ENCODE measurements at regions not wholly inside any gene's neighbourhood (a gene's known extent, or its start where the extent isn't known, plus 50 kb on each side); places are given as distances from the start of the nearest gene placed in this dataset.
"Not testable (repeated sequence)": the region's sequence is repeated elsewhere in the genome, so short reads cannot be mapped to it uniquely, and the experiment has no call there.

DNA sequence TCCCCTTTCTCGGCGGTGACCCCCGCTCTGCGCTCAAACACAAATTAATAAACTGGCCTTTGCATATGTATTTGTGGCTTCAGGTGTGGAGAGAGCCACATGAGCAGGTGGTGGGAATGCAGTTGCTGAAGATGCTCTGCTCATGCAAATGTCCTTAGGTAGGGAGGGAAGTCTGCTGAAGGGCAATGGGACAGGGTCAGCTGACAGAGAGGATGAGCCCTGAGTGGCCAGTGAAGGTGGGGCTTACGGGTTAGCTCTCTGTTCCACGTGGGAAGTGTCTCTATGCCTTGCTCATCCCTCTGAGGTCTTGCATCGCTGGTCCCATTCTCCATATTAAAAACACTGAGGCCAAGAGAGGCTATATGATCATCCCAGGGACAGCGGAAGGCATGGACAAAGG is 74.2 kb upstream of the CCL1 start:
- H3K9ac ChIP-seq (ENCODE audit: low read length) = no peak overlapping the region
- H3K4me1 ChIP-seq (ENCODE audit: control insufficient read depth, low read depth, low read length) = no peaks in the 10 kb centered on the region
- no peaks in the 10 kb centered on the region for H3K36me3 ChIP-seq (ENCODE audit: control insufficient read depth, low read depth, low read length)
- H3K27ac ChIP-seq (ENCODE audit: low read length) = no peak overlapping the region
- no peaks in the 10 kb centered on the region for H3K9me3 ChIP-seq (ENCODE audit: control insufficient read depth, low read depth, low read length)
- no peak overlapping the region for H3K4me3 ChIP-seq (ENCODE audit: low read length)
- no peaks in the 10 kb centered on the region for H3K27me3 ChIP-seq (ENCODE audit: control insufficient read depth, insufficient read depth, low read length)

- Histone ChIP-seq H3K4me3 (ENCODE audit: low read length) (no peak overlapping the region), H3K9ac (ENCODE audit: low read length) (no peak overlapping the region), H3K9me3 (ENCODE audit: control insufficient read depth, low read depth, low read length) (no peaks in the 10 kb centered on the region), H3K27me3 (ENCODE audit: control insufficient read depth, insufficient read depth, low read length) (no peaks in the 10 kb centered on the region), H3K27ac (ENCODE audit: low read length) (no peak overlapping the region), H3K36me3 (ENCODE audit: control insufficient read depth, low read depth, low read length) (no peaks in the 10 kb centered on the region), H3K4me1 (ENCODE audit: control insufficient read depth, low read depth, low read length) (no peaks in the 10 kb centered on the region)
Measured at GRCh38 chr17:34436607-34437006, 73.6 kb upstream of the CCL1 start.

DNA sequence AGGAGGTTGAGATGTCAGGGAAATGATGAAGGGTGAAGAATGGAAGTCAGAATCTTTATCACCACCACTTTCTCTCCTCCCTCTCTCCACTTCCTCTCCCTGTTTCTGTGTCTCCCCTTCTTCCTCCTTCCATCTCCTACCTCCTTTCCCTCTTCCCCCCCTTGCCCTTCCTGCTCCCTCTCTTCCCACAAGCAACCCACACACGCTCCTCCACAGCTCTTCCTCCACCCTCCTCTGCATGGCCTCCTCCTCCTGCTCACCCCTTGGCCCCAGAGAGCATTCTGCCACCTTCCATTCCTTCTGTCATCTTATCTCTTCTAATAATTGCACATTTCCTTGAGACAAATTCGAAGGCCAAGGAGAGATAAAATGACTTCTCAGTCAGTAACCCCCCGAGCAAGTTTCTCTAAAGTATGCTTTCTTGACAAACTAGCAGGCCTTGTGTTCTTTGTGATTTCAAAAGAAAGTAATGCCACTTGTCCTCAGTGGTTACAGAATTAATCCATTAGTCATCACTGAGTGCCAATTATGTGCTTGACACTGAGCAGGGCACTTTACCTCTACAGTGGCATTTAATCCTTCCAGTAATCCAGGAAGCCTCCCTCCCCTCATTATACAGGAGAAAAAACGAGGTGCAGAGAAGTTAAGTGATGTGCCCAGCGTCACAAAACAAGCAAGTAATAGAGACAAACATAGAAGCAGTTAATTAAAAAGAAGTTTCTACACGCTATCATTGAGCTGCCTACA is 72.3 kb upstream of the CCL1 start:
- no peak overlapping the region for H3K9ac ChIP-seq (ENCODE audit: low read length)
- H3K27ac ChIP-seq (ENCODE audit: low read length) = no peak overlapping the region
- H3K9me3 ChIP-seq (ENCODE audit: control insufficient read depth, low read depth, low read length) = no peaks in the 10 kb centered on the region
- H3K4me1 ChIP-seq (ENCODE audit: control insufficient read depth, low read depth, low read length) = no peaks in the 10 kb centered on the region
- H3K4me3 ChIP-seq (ENCODE audit: low read length) = no peak overlapping the region
- H3K27me3 ChIP-seq (ENCODE audit: control insufficient read depth, insufficient read depth, low read length) = no peaks in the 10 kb centered on the region
- no peaks in the 10 kb centered on the region for H3K36me3 ChIP-seq (ENCODE audit: control insufficient read depth, low read depth, low read length)

DNA sequence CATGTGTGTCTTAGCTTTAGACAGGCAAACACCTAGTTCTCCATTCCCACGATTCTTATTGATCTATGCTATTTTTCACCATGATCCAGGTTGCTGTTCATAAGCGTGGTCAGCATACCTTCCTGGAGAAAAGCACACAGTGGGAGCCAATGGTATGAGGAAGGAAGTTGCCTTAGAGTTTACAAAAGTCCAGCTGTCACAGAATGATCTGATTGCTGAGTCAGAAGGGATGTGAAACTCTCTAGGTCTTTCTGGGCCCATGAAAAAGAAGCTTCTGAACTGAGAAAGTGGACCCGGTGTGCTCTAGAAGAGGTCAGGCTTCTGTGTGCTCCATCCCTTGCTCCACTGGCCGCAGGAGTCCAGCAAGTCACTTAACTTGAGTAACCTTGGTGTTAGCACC is 71.0 kb upstream of the CCL1 start:
- no peaks in the 10 kb centered on the region for H3K9me3 ChIP-seq (ENCODE audit: control insufficient read depth, low read depth, low read length)
- no peak overlapping the region for H3K27ac ChIP-seq (ENCODE audit: low read length)
- H3K4me3 ChIP-seq (ENCODE audit: low read length) = no peak overlapping the region
- no peaks in the 10 kb centered on the region for H3K27me3 ChIP-seq (ENCODE audit: control insufficient read depth, insufficient read depth, low read length)
- H3K4me1 ChIP-seq (ENCODE audit: control insufficient read depth, low read depth, low read length) = no peaks in the 10 kb centered on the region
- no peak overlapping the region for H3K9ac ChIP-seq (ENCODE audit: low read length)
- H3K36me3 ChIP-seq (ENCODE audit: control insufficient read depth, low read depth, low read length) = no peaks in the 10 kb centered on the region

DNA sequence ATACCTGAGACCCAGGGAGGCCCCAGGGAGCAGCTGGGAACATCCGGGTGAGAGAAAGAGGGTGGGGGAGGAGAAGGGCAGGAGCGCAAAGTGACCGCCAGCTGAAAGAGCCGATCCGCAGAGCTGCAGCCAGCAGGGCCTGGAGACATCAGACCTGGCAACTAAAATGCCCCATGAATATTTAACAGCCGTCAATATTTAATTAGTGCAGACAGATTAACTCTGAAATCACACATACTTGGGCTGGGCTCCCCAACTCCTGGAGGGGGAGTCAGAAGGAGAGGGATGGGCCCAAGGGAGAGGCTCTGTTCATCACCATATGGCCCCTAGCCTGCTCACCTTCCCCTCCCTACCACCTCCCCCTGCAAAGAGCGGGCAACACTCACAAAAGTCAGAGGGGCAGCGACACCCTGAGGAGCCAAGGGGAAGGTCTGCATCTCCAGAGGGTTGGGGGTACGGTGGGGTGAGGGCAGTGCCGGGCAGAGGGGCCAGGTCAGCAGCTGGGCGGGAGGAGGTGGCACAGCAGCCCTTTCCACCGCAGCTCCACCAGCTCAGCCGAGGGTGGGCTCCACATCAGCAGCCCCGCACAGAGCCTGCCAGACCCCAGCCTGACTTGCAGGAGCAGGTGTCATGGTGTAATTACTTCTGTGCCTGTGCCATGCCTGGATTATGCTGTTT is 61.9 kb upstream of the CCL1 start:
- no peaks in the 10 kb centered on the region for H3K9me3 ChIP-seq (ENCODE audit: control insufficient read depth, low read depth, low read length)
- peaks cover 9% of the 10 kb centered on the region for H3K4me1 ChIP-seq (ENCODE audit: control insufficient read depth, low read depth, low read length)
- H3K4me3 ChIP-seq (ENCODE audit: low read length) = peak overlapping the region; percentile 68
- H3K36me3 ChIP-seq (ENCODE audit: control insufficient read depth, low read depth, low read length) = no peaks in the 10 kb centered on the region
- H3K9ac ChIP-seq (ENCODE audit: low read length) = no peak overlapping the region
- no peak overlapping the region for H3K27ac ChIP-seq (ENCODE audit: low read length)
- peaks cover 23% of the 10 kb centered on the region for H3K27me3 ChIP-seq (ENCODE audit: control insufficient read depth, insufficient read depth, low read length)

DNA sequence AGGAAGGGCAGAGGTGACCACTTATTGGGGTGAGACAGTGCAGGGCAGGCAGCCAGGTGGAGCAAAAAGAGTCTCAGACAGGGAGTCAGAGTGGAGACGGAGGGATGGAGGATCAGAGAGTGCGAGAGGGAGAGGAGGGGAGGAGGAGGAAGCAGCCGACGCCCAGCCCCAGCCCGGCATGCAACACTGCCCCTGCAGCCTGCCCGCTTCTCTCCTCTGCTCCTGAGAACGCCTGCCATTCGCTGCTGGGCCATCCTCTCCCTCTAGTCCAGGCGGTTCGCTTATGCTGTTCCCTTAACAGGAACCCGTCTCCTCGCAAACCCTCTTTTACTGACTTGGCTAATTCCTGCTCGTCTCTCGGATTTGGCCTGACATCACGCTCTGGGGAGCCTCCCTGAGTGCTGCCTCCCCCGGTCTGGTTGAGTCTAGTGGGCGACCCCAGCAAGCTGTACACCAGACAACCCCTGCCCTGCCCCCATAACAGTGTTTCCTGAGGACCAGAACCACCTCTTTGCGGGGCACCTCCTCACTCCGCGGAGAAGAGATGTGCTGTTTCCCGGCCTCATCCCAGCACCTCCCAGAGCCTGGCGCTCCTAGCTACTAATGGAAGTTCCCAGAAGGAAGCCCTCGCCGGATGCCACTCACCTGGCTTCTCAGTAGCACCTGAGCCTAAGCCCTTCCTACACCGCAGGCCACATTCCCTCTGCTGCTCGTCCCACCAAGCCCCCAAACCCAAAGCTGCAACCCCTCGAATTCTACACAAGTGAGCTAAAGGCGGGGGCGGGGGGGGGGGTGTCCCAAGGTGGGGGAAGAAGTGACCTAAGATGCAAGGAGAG is 61.2 kb upstream of the CCL1 start:
- Histone ChIP-seq H3K4me3 (ENCODE audit: low read length) (peak overlapping the region; percentile 68), H3K27me3 (ENCODE audit: control insufficient read depth, insufficient read depth, low read length) (peaks cover 23% of the 10 kb centered on the region), H3K36me3 (ENCODE audit: control insufficient read depth, low read depth, low read length) (no peaks in the 10 kb centered on the region), H3K4me1 (ENCODE audit: control insufficient read depth, low read depth, low read length) (peaks cover 9% of the 10 kb centered on the region), H3K9ac (ENCODE audit: low read length) (no peak overlapping the region), H3K27ac (ENCODE audit: low read length) (no peak overlapping the region), H3K9me3 (ENCODE audit: control insufficient read depth, low read depth, low read length) (no peaks in the 10 kb centered on the region)

DNA sequence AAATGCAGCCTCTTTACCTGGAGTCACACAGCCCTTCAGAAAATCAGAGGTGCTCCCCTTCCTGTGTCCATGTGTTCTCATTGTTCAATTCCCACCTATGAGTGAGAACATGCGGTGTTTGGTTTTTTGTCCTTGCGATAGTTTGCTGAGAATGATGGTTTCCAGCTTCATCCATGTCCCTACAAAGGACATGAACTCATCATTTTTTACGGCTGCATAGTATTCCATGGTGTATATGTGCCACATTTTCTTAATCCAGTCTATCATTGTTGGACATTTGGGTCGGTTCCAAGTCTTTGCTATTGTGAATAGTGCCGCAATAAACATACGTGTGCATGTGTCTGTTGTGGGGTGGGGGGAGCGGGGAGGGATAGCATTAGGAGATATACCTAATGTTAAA is 60.3 kb upstream of the CCL1 start:
- H3K9ac ChIP-seq (ENCODE audit: low read length); H3K27ac ChIP-seq (ENCODE audit: low read length); H3K4me1 ChIP-seq (ENCODE audit: control insufficient read depth, low read depth, low read length); H3K36me3 ChIP-seq (ENCODE audit: control insufficient read depth, low read depth, low read length); H3K9me3 ChIP-seq (ENCODE audit: control insufficient read depth, low read depth, low read length); H3K4me3 ChIP-seq (ENCODE audit: low read length): not testable (repeated sequence)
- peaks cover 23% of the 10 kb centered on the region for H3K27me3 ChIP-seq (ENCODE audit: control insufficient read depth, insufficient read depth, low read length)

GRCh38 chr17:34420900-34421299 is 57.9 kb upstream of the CCL1 start:
- H3K9me3 ChIP-seq (ENCODE audit: control insufficient read depth, low read depth, low read length) = no peaks in the 10 kb centered on the region
- H3K9ac ChIP-seq (ENCODE audit: low read length) = no peak overlapping the region
- peaks cover 9% of the 10 kb centered on the region for H3K4me1 ChIP-seq (ENCODE audit: control insufficient read depth, low read depth, low read length)
- H3K27me3 ChIP-seq (ENCODE audit: control insufficient read depth, insufficient read depth, low read length) = peaks cover 21% of the 10 kb centered on the region
- no peak overlapping the region for H3K27ac ChIP-seq (ENCODE audit: low read length)
- no peaks in the 10 kb centered on the region for H3K36me3 ChIP-seq (ENCODE audit: control insufficient read depth, low read depth, low read length)
- H3K4me3 ChIP-seq (ENCODE audit: low read length) = no peak overlapping the region

DNA sequence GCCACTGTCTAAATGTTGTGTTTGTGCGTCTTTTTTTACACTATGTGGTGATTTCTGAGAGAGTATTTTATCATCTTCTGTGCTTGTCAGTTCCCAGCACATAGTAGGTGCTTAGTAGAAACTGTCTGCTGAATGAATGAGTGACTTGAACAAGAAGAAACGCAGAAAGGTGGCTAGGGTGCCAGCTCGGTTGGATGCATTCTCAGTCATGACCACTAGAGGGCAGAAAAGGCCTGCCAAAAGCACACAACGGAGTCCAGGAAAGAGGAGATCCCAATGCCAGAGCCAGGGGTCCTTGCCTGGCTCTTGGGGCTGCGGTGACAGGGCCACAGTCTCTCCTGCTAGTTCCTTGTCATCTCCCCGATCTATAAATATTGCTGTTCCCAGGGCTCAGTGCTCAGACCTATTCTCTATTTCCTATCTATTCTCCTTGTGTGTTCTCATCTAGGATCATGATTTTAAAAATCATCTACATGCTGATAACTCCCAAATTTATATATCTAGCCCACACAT is 57.3 kb upstream of the CCL1 start:
- Histone ChIP-seq H3K9me3 (ENCODE audit: control insufficient read depth, low read depth, low read length) (no peaks in the 10 kb centered on the region), H3K4me3 (ENCODE audit: low read length) (no peak overlapping the region), H3K9ac (ENCODE audit: low read length) (no peak overlapping the region), H3K36me3 (ENCODE audit: control insufficient read depth, low read depth, low read length) (no peaks in the 10 kb centered on the region), H3K27ac (ENCODE audit: low read length) (no peak overlapping the region), H3K4me1 (ENCODE audit: control insufficient read depth, low read depth, low read length) (peaks cover 8% of the 10 kb centered on the region), H3K27me3 (ENCODE audit: control insufficient read depth, insufficient read depth, low read length) (peaks cover 15% of the 10 kb centered on the region)

DNA sequence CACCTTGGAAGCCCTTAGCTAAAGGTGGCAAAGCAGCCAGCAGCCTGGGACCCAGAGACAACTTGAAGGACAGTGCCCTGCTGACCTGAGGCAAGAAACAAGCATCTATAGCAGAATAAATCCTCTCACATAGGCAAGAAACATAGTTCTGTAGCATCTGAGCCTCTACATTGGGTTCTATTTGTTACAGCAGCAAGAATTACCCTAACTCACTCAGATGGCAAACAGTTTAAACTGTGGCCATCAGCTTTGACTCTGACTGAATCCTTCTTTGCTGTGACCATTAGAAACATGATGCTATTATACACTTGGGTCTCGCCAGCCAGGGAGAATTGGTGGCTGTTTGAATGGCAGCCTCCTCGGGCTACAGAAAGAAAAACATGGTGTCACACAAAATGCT is 53.1 kb upstream of the CCL1 start:
- H3K9ac ChIP-seq (ENCODE audit: low read length) = no peak overlapping the region
- H3K4me3 ChIP-seq (ENCODE audit: low read length) = no peak overlapping the region
- H3K36me3 ChIP-seq (ENCODE audit: control insufficient read depth, low read depth, low read length) = no peaks in the 10 kb centered on the region
- no peak overlapping the region for H3K27ac ChIP-seq (ENCODE audit: low read length)
- H3K4me1 ChIP-seq (ENCODE audit: control insufficient read depth, low read depth, low read length) = peaks cover 23% of the 10 kb centered on the region
- no peaks in the 10 kb centered on the region for H3K9me3 ChIP-seq (ENCODE audit: control insufficient read depth, low read depth, low read length)
- peaks cover 10% of the 10 kb centered on the region for H3K27me3 ChIP-seq (ENCODE audit: control insufficient read depth, insufficient read depth, low read length)

GRCh38 chr17:34414339-34414738 is 51.3 kb upstream of the CCL1 start:
- Histone ChIP-seq H3K4me3 (ENCODE audit: low read length) (peak overlapping the region; percentile 4), H3K27me3 (ENCODE audit: control insufficient read depth, insufficient read depth, low read length) (peaks cover 13% of the 10 kb centered on the region), H3K27ac (ENCODE audit: low read length) (no peak overlapping the region), H3K4me1 (ENCODE audit: control insufficient read depth, low read depth, low read length) (peaks cover 28% of the 10 kb centered on the region), H3K9ac (ENCODE audit: low read length) (no peak overlapping the region), H3K36me3 (ENCODE audit: control insufficient read depth, low read depth, low read length) (no peaks in the 10 kb centered on the region), H3K9me3 (ENCODE audit: control insufficient read depth, low read depth, low read length) (no peaks in the 10 kb centered on the region)

Data from iPS-18a (cell line).